Progenitor cell of endocrine pancreas (in vitro differentiated cells): ENCODE measurements at regions not wholly inside any gene's neighbourhood (a gene's known extent, or its start where the extent isn't known, plus 50 kb on each side); places are given as distances from the start of the nearest gene placed in this dataset.

ENCODE experiments used
- DNase-seq: peaks from one replicate; pipeline ENCODE4 v3.0.0; 2021; ENCODE audit warnings: low spot score; ENCODE audit not compliant: unreplicated experiment
- H3K27ac Mint-ChIP-seq: 2 replicates; pipeline ENCODE4 v1.8.0; 2021; ENCODE audit warnings: mild to moderate bottlenecking, moderate library complexity, mixed read lengths
- H3K27me3 Mint-ChIP-seq: 2 replicates; pipeline ENCODE4 v1.8.0; 2021; ENCODE audit warnings: mixed read lengths
- H3K36me3 Mint-ChIP-seq: 2 replicates; pipeline ENCODE4 v1.8.0; 2022; ENCODE audit warnings: mixed read lengths; ENCODE audit not compliant: insufficient read depth
- H3K4me1 Mint-ChIP-seq: 2 replicates; pipeline ENCODE4 v1.8.0; 2021; ENCODE audit warnings: low read depth, mixed read lengths
- H3K4me3 Mint-ChIP-seq: 2 replicates; pipeline ENCODE4 v1.8.0; 2021; ENCODE audit warnings: low read depth, mild to moderate bottlenecking, moderate library complexity, mixed read lengths
- H3K9me3 Mint-ChIP-seq: 2 replicates; pipeline ENCODE4 v1.8.0; 2021; ENCODE audit warnings: low read depth, mixed read lengths
- CTCF ChIP-seq: fragments of 200-600 bp; sonication (generic); IDR thresholded peaks from one replicate; pipeline ENCODE4 v1.5.0; 2021; ENCODE audit warnings: antibody characterized with exemption, mild to moderate bottlenecking; ENCODE audit not compliant: unreplicated experiment

DNA sequence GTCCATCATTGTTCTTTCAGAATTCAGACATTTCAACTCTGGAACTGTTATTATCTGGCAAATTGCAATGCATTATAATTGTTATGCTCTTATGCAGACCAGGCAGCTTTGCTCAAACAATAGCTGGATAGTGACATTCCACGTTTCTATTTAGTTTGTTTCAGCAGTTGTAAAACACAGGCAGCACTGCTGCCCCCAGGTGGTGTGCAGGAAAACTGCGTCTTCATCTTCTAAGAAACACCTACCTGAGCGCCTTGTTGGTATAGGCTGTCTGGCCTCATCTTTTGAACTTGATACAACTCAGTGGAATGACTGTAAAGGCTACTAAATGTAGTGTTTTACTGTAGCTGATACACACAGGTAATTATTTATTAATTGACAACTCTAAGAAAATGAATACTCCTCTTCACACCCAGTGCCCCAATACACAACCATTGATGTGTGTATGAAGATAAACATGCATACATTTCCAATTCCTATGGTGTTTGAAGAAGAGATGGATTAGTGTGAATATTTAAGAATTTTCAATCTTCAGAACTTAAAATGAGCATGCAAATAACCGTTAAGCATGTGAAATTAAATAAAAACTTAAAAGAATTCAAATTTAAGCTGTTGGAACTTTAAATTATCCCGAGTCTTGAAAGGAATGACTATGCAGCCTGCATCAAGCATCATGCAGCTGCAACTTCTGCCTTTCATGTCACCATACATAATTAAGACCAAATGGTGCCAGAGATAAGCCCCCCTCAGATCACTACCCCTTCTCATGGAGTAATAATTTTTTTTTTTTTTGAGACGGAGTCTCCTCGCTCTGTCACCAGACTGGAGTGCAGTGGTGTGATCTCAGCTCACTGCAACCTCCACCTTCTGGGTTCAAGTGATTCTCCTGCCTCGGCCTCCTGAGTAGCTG, 85.6 kb downstream of the CD8B2 start:
- H3K4me1 Mint-ChIP-seq = peaks cover 1% of the 10 kb centered on the region
- H3K9me3 Mint-ChIP-seq = no peaks in the 10 kb centered on the region
- peak; percentile 76 for TF ChIP-seq CTCF
- H3K36me3 Mint-ChIP-seq = no peaks in the 10 kb centered on the region
- no peak for DNase-seq
- peaks cover 18% of the 10 kb centered on the region for H3K27me3 Mint-ChIP-seq
- no peak overlapping the region for H3K27ac Mint-ChIP-seq
- no peak overlapping the region for H3K4me3 Mint-ChIP-seq

GRCh38 chr2:106573773-106574172, 86.6 kb downstream of the CD8B2 start:
- H3K36me3 Mint-ChIP-seq = no peaks in the 10 kb centered on the region
- no peak overlapping the region for H3K4me3 Mint-ChIP-seq
- peaks cover 27% of the 10 kb centered on the region for H3K27me3 Mint-ChIP-seq
- H3K4me1 Mint-ChIP-seq = peaks cover 1% of the 10 kb centered on the region
- H3K27ac Mint-ChIP-seq = no peak overlapping the region
- no peak for TF ChIP-seq CTCF
- H3K9me3 Mint-ChIP-seq = no peaks in the 10 kb centered on the region
- no peak for DNase-seq

GRCh38 chr2:106575955-106576354, 88.8 kb downstream of the CD8B2 start:
- H3K9me3 Mint-ChIP-seq = no peaks in the 10 kb centered on the region
- no peak overlapping the region for H3K27ac Mint-ChIP-seq
- peaks cover 30% of the 10 kb centered on the region for H3K27me3 Mint-ChIP-seq
- TF ChIP-seq CTCF = no peak
- no peak for DNase-seq
- H3K36me3 Mint-ChIP-seq = no peaks in the 10 kb centered on the region
- H3K4me1 Mint-ChIP-seq = peaks cover 1% of the 10 kb centered on the region
- H3K4me3 Mint-ChIP-seq = no peak overlapping the region

GRCh38 chr2:106577255-106577651, 90.1 kb downstream of the CD8B2 start:
- Mint-ChIP-seq H3K36me3 (no peaks in the 10 kb centered on the region), H3K4me1 (peaks cover 1% of the 10 kb centered on the region), H3K4me3 (no peak overlapping the region), H3K27me3 (peaks cover 32% of the 10 kb centered on the region), H3K27ac (no peak overlapping the region), H3K9me3 (no peaks in the 10 kb centered on the region)
- TF ChIP-seq CTCF = no peak
- DNase-seq = no peak

DNA sequence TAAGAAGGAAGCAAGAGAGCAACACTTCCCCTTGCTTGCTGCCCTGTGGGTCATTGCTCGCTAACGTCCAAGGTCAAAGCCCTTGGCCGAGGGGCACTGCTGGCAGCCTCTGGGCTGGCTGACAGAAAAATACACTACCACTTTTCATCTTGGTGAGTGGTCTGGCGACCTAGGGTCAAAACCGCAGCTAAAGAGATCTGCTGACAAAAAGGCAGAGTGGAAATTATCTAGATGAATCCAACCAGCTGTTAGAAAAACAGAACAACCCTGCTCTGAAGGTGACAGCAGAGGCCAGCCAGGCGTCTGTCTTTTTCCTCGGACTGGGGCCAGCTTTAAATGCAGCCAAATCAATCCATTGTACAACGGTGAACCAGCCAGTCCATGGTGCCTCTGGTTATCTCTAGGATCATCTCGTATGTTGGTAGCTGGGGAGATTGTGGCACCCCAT, 92.6 kb downstream of the CD8B2 start:
- H3K27me3 Mint-ChIP-seq = peaks cover 45% of the 10 kb centered on the region
- H3K4me1 Mint-ChIP-seq = peaks cover 3% of the 10 kb centered on the region
- H3K36me3 Mint-ChIP-seq = no peaks in the 10 kb centered on the region
- no peak overlapping the region for H3K27ac Mint-ChIP-seq
- H3K9me3 Mint-ChIP-seq = no peaks in the 10 kb centered on the region
- DNase-seq = no peak
- no peak overlapping the region for H3K4me3 Mint-ChIP-seq
- no peak for TF ChIP-seq CTCF
